ENCODE measurements at regions not wholly inside any gene's neighbourhood (a gene's known extent, or its start where the extent isn't known, plus 50 kb on each side); places are given as distances from the start of the nearest gene placed in this dataset.
"Not testable (repeated sequence)": the region's sequence is repeated elsewhere in the genome, so short reads cannot be mapped to it uniquely, and the experiment has no call there.

DNA sequence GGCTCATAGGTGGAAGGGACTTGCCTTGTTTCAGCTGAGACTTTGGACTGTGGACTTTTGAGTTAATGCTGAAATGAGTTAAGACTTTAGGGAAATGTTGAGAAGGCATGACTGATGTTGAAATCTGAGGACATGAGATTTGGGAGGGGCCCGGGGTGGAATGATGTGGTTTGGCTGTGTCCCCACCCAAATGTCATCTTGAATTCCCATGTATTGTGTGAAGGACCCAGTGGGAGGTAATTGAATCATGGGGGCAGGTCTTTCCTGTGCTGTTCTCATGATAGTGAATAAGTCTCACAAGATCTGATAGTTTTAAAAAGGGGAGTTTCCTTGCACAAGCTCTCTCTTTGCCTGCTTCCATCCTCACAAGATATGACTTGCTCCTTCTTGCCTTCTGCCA lies 231.7 kb downstream of the TAF11L14 start:
- not testable (repeated sequence) for H2AFZ ChIP-seq; H3K4me1 ChIP-seq (ENCODE audit: insufficient read depth); H3K27ac ChIP-seq; H3K79me2 ChIP-seq; H3K9me3 ChIP-seq (ENCODE audit: low read depth); H3K36me3 ChIP-seq (replicated peaks; ENCODE audit: insufficient read depth, low read depth); H3K4me2 ChIP-seq; H3K9me2 ChIP-seq (replicated peaks; ENCODE audit: insufficient read depth); H3K4me3 ChIP-seq; H4K20me1 ChIP-seq (ENCODE audit: insufficient read depth, poor library complexity, severe bottlenecking); H3K27me3 ChIP-seq; DNase-seq (ENCODE audit: low spot score)
- 86% methylated on average over 1 of the region's 1 CpG for WGBS (ENCODE audit: low lambda C conversion rate, missing lambda C conversion rate)

DNA sequence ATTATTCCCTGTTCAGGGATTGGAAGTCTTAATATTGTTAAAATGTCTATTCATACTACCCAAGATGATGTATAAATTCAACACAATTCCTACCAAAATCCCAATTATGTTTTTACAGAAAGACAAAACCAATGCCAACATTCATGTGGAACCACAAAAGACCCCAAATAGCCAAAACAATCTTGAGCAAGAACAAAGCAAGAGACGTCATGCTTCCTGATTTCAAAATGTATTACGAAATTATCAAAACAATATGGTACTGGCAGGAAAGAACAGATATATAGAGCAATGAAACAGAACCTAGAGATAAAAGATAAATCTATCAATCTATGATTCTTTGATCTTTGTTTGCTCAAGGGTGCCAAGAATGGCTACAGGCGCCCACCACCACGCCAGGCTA lies 237.9 kb downstream of the TAF11L14 start:
- Histone ChIP-seq H3K27me3 (no peaks in the 10 kb centered on the region), H3K4me2 (no peak overlapping the region), H3K36me3 (replicated peaks; ENCODE audit: insufficient read depth, low read depth) (no peaks in the 10 kb centered on the region), H3K4me3 (no peak overlapping the region), H3K27ac (no peak overlapping the region), H2AFZ (no peak overlapping the region), H3K9me3 (ENCODE audit: low read depth) (no peaks in the 10 kb centered on the region), H4K20me1 (ENCODE audit: insufficient read depth, poor library complexity, severe bottlenecking) (no peaks in the 10 kb centered on the region), H3K9me2 (replicated peaks; ENCODE audit: insufficient read depth) (no peaks in the 10 kb centered on the region), H3K4me1 (ENCODE audit: insufficient read depth) (no peaks in the 10 kb centered on the region), H3K79me2 (no peaks in the 10 kb centered on the region)
- TF ChIP-seq EZH2 (IDR thresholded peaks at IDR 0.05; ENCODE audit: borderline replicate concordance) = no peak
- no peak for TF ChIP-seq CTCF (IDR thresholded peaks at IDR 0.05; ENCODE audit: poor library complexity)
- TF ChIP-seq EZH2phosphoT487 (IDR thresholded peaks at IDR 0.05; ENCODE audit: low read depth, severe bottlenecking, unreplicated experiment) = no peak
- WGBS (ENCODE audit: low lambda C conversion rate, missing lambda C conversion rate) = 83% methylated on average over 4 of the region's 4 CpGs
- no peak for DNase-seq (ENCODE audit: low spot score)

GRCh38 chr5:17878541-17878940 lies 244.3 kb downstream of the TAF11L14 start:
- H3K79me2 ChIP-seq = no peaks in the 10 kb centered on the region
- no peak overlapping the region for H3K27ac ChIP-seq
- H2AFZ ChIP-seq = no peak overlapping the region
- 95% methylated on average over 2 of the region's 2 CpGs for WGBS (ENCODE audit: low lambda C conversion rate, missing lambda C conversion rate)
- no peaks in the 10 kb centered on the region for H3K27me3 ChIP-seq
- TF ChIP-seq EZH2phosphoT487 (IDR thresholded peaks at IDR 0.05; ENCODE audit: low read depth, severe bottlenecking, unreplicated experiment) = no peak
- TF ChIP-seq EZH2 (IDR thresholded peaks at IDR 0.05; ENCODE audit: borderline replicate concordance) = no peak
- TF ChIP-seq CTCF (IDR thresholded peaks at IDR 0.05; ENCODE audit: poor library complexity) = no peak
- no peak for DNase-seq (ENCODE audit: low spot score)
- no peaks in the 10 kb centered on the region for H3K4me1 ChIP-seq (ENCODE audit: insufficient read depth)
- no peaks in the 10 kb centered on the region for H3K9me3 ChIP-seq (ENCODE audit: low read depth)
- no peaks in the 10 kb centered on the region for H4K20me1 ChIP-seq (ENCODE audit: insufficient read depth, poor library complexity, severe bottlenecking)
- no peak overlapping the region for H3K4me2 ChIP-seq
- no peak overlapping the region for H3K4me3 ChIP-seq
- H3K36me3 ChIP-seq (replicated peaks; ENCODE audit: insufficient read depth, low read depth) = no peaks in the 10 kb centered on the region
- no peaks in the 10 kb centered on the region for H3K9me2 ChIP-seq (replicated peaks; ENCODE audit: insufficient read depth)

GRCh38 chr5:17879276-17879675 lies 245.0 kb downstream of the TAF11L14 start:
- no peaks in the 10 kb centered on the region for H3K9me3 ChIP-seq (ENCODE audit: low read depth)
- H3K27me3 ChIP-seq = no peaks in the 10 kb centered on the region
- H3K36me3 ChIP-seq (replicated peaks; ENCODE audit: insufficient read depth, low read depth) = no peaks in the 10 kb centered on the region
- no peaks in the 10 kb centered on the region for H3K79me2 ChIP-seq
- TF ChIP-seq EZH2phosphoT487 (IDR thresholded peaks at IDR 0.05; ENCODE audit: low read depth, severe bottlenecking, unreplicated experiment) (no peak), EZH2 (IDR thresholded peaks at IDR 0.05; ENCODE audit: borderline replicate concordance) (no peak), CTCF (IDR thresholded peaks at IDR 0.05; ENCODE audit: poor library complexity) (no peak)
- no peak overlapping the region for H3K4me3 ChIP-seq
- DNase-seq (ENCODE audit: low spot score) = no peak
- H3K9me2 ChIP-seq (replicated peaks; ENCODE audit: insufficient read depth) = no peaks in the 10 kb centered on the region
- H2AFZ ChIP-seq = no peak overlapping the region
- no peaks in the 10 kb centered on the region for H4K20me1 ChIP-seq (ENCODE audit: insufficient read depth, poor library complexity, severe bottlenecking)
- H3K4me1 ChIP-seq (ENCODE audit: insufficient read depth) = no peaks in the 10 kb centered on the region
- 72% methylated on average over 2 of the region's 2 CpGs for WGBS (ENCODE audit: low lambda C conversion rate, missing lambda C conversion rate)
- H3K27ac ChIP-seq = no peak overlapping the region
- H3K4me2 ChIP-seq = no peak overlapping the region
